Activated CD8-positive, alpha-beta memory T cell treated with anti-CD3 and anti-CD28 coated beads, Interleukin-2, amount 50 U/mL, for 4 hours (primary cell): ENCODE measurements at regions not wholly inside any gene's neighbourhood (a gene's known extent, or its start where the extent isn't known, plus 50 kb on each side); places are given as distances from the start of the nearest gene placed in this dataset.

Experiments used
- DNase-seq: peaks from one replicate; pipeline ENCODE4 v3.0.0-alpha.2; 2020

- no peak for DNase-seq
Measured at GRCh38 chr4:180101348-180102083, 2141.7 kb upstream of the TENM3 start.

- DNase-seq = no peak
Measured at GRCh38 chr4:180103794-180104193, 2139.4 kb upstream of the TENM3 start.

GRCh38 chr4:180105362-180105761 is 2137.8 kb upstream of the TENM3 start:
- DNase-seq = no peak

- DNase-seq = no peak
Measured at GRCh38 chr4:180106122-180106521, 2137.1 kb upstream of the TENM3 start.

- no peak for DNase-seq
Measured at GRCh38 chr4:180106997-180107396, 2136.2 kb upstream of the TENM3 start.

GRCh38 chr4:180116840-180117239 is 2126.4 kb upstream of the TENM3 start:
- DNase-seq = no peak

GRCh38 chr4:180120068-180120467 is 2123.1 kb upstream of the TENM3 start:
- no peak for DNase-seq

- DNase-seq = no peak
Measured at GRCh38 chr4:180134091-180134866, 2108.9 kb upstream of the TENM3 start.

GRCh38 chr4:180141734-180142133 is 2101.5 kb upstream of the TENM3 start:
- no peak for DNase-seq

- DNase-seq = no peak
Measured at GRCh38 chr4:180148737-180149136, 2094.5 kb upstream of the TENM3 start.

- DNase-seq = no peak
Measured at GRCh38 chr4:180150818-180151217, 2092.4 kb upstream of the TENM3 start.

- no peak for DNase-seq
Measured at GRCh38 chr4:180152831-180153230, 2090.4 kb upstream of the TENM3 start.

GRCh38 chr4:180153587-180153986 is 2089.6 kb upstream of the TENM3 start:
- no peak for DNase-seq

- DNase-seq = no peak
Measured at GRCh38 chr4:180156684-180157083, 2086.5 kb upstream of the TENM3 start.

- no peak for DNase-seq
Measured at GRCh38 chr4:180160195-180160983, 2082.8 kb upstream of the TENM3 start.

GRCh38 chr4:180164799-180165198 is 2078.4 kb upstream of the TENM3 start:
- DNase-seq = no peak

GRCh38 chr4:180169394-180169793 is 2073.8 kb upstream of the TENM3 start:
- DNase-seq = no peak

- no peak for DNase-seq
Measured at GRCh38 chr4:180169966-180170365, 2073.2 kb upstream of the TENM3 start.

GRCh38 chr4:180179146-180179545 is 2064.1 kb upstream of the TENM3 start:
- no peak for DNase-seq

GRCh38 chr4:180189666-180190065 is 2053.5 kb upstream of the TENM3 start:
- DNase-seq = no peak

- DNase-seq = no peak
Measured at GRCh38 chr4:180190382-180190781, 2052.8 kb upstream of the TENM3 start.

GRCh38 chr4:180197471-180197870 is 2045.7 kb upstream of the TENM3 start:
- DNase-seq = no peak

- no peak for DNase-seq
Measured at GRCh38 chr4:180203349-180203748, 2039.9 kb upstream of the TENM3 start.

- no peak for DNase-seq
Measured at GRCh38 chr4:180205276-180205675, 2037.9 kb upstream of the TENM3 start.
